ENCODE measurements at regions not wholly inside any gene's neighbourhood (a gene's known extent, or its start where the extent isn't known, plus 50 kb on each side); places are given as distances from the start of the nearest gene placed in this dataset.

- no peak for TF ChIP-seq ZBTB33 (IDR thresholded peaks at IDR 0.05; ENCODE audit: borderline replicate concordance, low read depth)
- TF ChIP-seq MXI1 (IDR thresholded peaks at IDR 0.05; ENCODE audit: low read depth, low read length), result no peak
- no peak for TF ChIP-seq EP300 (IDR thresholded peaks at IDR 0.05; ENCODE audit: borderline replicate concordance in 1 of 2, low read depth in 1 of 2, low read length in 1 of 2)
- no peak for TF ChIP-seq CTCF (IDR thresholded peaks at IDR 0.05)
- no peak for TF ChIP-seq FOXM1 (IDR thresholded peaks at IDR 0.05; ENCODE audit: low read depth)
- no peak for TF ChIP-seq FOSL2 (IDR thresholded peaks at IDR 0.05; ENCODE audit: borderline replicate concordance, low read depth)
- no peak for TF ChIP-seq SIN3A (IDR thresholded peaks at IDR 0.05; ENCODE audit: borderline replicate concordance, low read depth, low read length)
- TF ChIP-seq RFX5 (IDR thresholded peaks at IDR 0.05; ENCODE audit: low read length), result no peak
- no peak for TF ChIP-seq NFIC (IDR thresholded peaks at IDR 0.05; ENCODE audit: borderline replicate concordance)
- no peak for TF ChIP-seq POLR2AphosphoS5 (IDR thresholded peaks at IDR 0.05; ENCODE audit: low read depth, low read length)
These were observed 251.0 kb downstream of the FAM43A start (continued) for GRCh38 chr3:194936659-194937058.

GRCh38 chr3:194937144-194937543, 251.5 kb downstream of the FAM43A start:
- ChIA-PET POLR2A (no interaction called here), CTCF (interaction anchor here (1.2 to 1.7 kb wide), 2 partner anchors 26 to 265 kb away, joined by 3 to 5 read pairs; partner anchors contain the start of gene LSG1)

GRCh38 chr3:194937882-194938321, 252.2 kb downstream of the FAM43A start:
- peaks cover 0 to 13% of the 10 kb centered on the region in 2 experiments; a peak in 1 of 4 replicates for H3K4me1 ChIP-seq (ENCODE audit: control insufficient read depth in 1 of 2, insufficient read depth in 2 of 2, low read depth in 1 of 2, low read length in 1 of 2)
- TF ChIP-seq ELF1 (IDR thresholded peaks at IDR 0.05), result no peak
- TF ChIP-seq IRF3 (IDR thresholded peaks at IDR 0.05; ENCODE audit: low read depth, low read length), result no peak
- no peak for TF ChIP-seq MXI1 (IDR thresholded peaks at IDR 0.05; ENCODE audit: low read depth, low read length)
- no peak for TF ChIP-seq YY1 (IDR thresholded peaks at IDR 0.05; ENCODE audit: low read depth)
- no peak for TF ChIP-seq GABPA (IDR thresholded peaks at IDR 0.05; ENCODE audit: low read depth)
- no peak for TF ChIP-seq USF2 (IDR thresholded peaks at IDR 0.05; ENCODE audit: borderline replicate concordance, low read depth, low read length)
- no peak for TF ChIP-seq GATA2 (CRISPR knock-in tag; IDR thresholded peaks at IDR 0.05)
- TF ChIP-seq SIN3A (IDR thresholded peaks at IDR 0.05; ENCODE audit: borderline replicate concordance, low read depth, low read length), result no peak
- no peak for TF ChIP-seq JUND (IDR thresholded peaks at IDR 0.05)
- TF ChIP-seq EP300 (IDR thresholded peaks at IDR 0.05; ENCODE audit: borderline replicate concordance in 1 of 2, low read depth in 1 of 2, low read length in 1 of 2), result no peak
- TF ChIP-seq FOSL2 (IDR thresholded peaks at IDR 0.05; ENCODE audit: borderline replicate concordance, low read depth), result no peak
- no peak for TF ChIP-seq POLR2AphosphoS5 (IDR thresholded peaks at IDR 0.05; ENCODE audit: low read depth, low read length)
- TF ChIP-seq RCOR1 (IDR thresholded peaks at IDR 0.05; ENCODE audit: low read length), result no peak
- H2AFZ ChIP-seq (ENCODE audit: low read depth), result no peak overlapping the region
- no peaks in the 10 kb centered on the region for H3F3A ChIP-seq (replicated peaks; ENCODE audit: insufficient read depth)
- H3K9ac ChIP-seq, result no peak overlapping the region
- no peak overlapping the region for H3K4me3 ChIP-seq (ENCODE audit: low read depth in 2 of 2, low read length in 1 of 2)
- H4K20me1 ChIP-seq (ENCODE audit: insufficient read depth), result no peaks in the 10 kb centered on the region
- H3K9me3 ChIP-seq, result no peaks in the 10 kb centered on the region
- no peak overlapping the region for H3K4me2 ChIP-seq
- WGBS (ENCODE audit: low lambda C conversion rate), result 91% methylated on average over 7 of the region's 7 CpGs
- H3K79me2 ChIP-seq (ENCODE audit: insufficient read depth), result no peaks in the 10 kb centered on the region
- H3K27ac ChIP-seq (ENCODE audit: low read depth in 2 of 2, low read length in 1 of 2), result no peak overlapping the region
- DNase-seq, result no peak
- no peaks in the 10 kb centered on the region for H3K36me3 ChIP-seq (replicated peaks in 1 of 2; ENCODE audit: control insufficient read depth in 1 of 2, insufficient read depth in 2 of 2, low read length in 1 of 2)
- CTCF ChIA-PET, result no interaction called here
- H3K9me2 ChIP-seq, result no peaks in the 10 kb centered on the region
- POLR2A ChIA-PET, result no interaction called here
- H3K27me3 ChIP-seq (ENCODE audit: insufficient read depth), result no peaks in the 10 kb centered on the region

More at GRCh38 chr3:194937144-194937543, 251.5 kb downstream of the FAM43A start:
- H3K27me3 ChIP-seq (ENCODE audit: insufficient read depth), result no peaks in the 10 kb centered on the region
- H3K79me2 ChIP-seq (ENCODE audit: insufficient read depth), result no peaks in the 10 kb centered on the region
- H4K20me1 ChIP-seq (ENCODE audit: insufficient read depth), result no peaks in the 10 kb centered on the region
- H3K27ac ChIP-seq (ENCODE audit: low read depth in 2 of 2, low read length in 1 of 2), result no peak overlapping the region
- no peak for DNase-seq
- H2AFZ ChIP-seq (ENCODE audit: low read depth), result no peak overlapping the region
- no peak overlapping the region for H3K4me3 ChIP-seq (ENCODE audit: low read depth in 2 of 2, low read length in 1 of 2)
- WGBS (ENCODE audit: low lambda C conversion rate), result 80% methylated on average over 4 of the region's 5 CpGs
- H3K9me2 ChIP-seq, result no peaks in the 10 kb centered on the region
- no peak overlapping the region for H3K9ac ChIP-seq
- no peaks in the 10 kb centered on the region for H3K9me3 ChIP-seq
- no peaks in the 10 kb centered on the region for H3K36me3 ChIP-seq (replicated peaks in 1 of 2; ENCODE audit: control insufficient read depth in 1 of 2, insufficient read depth in 2 of 2, low read length in 1 of 2)
- no peaks in the 10 kb centered on the region for H3F3A ChIP-seq (replicated peaks; ENCODE audit: insufficient read depth)
- TF ChIP-seq NRF1 (IDR thresholded peaks at IDR 0.05; ENCODE audit: low read depth, low read length) (no peak), FOXM1 (IDR thresholded peaks at IDR 0.05; ENCODE audit: low read depth) (no peak)
- no peak overlapping the region for H3K4me2 ChIP-seq
- H3K4me1 ChIP-seq (ENCODE audit: control insufficient read depth in 1 of 2, insufficient read depth in 2 of 2, low read depth in 1 of 2, low read length in 1 of 2), result peaks cover 0 to 13% of the 10 kb centered on the region in 2 experiments; a peak in 1 of 4 replicates
